Panc1 (cell line): ENCODE measurements at regions not wholly inside any gene's neighbourhood (a gene's known extent, or its start where the extent isn't known, plus 50 kb on each side); places are given as distances from the start of the nearest gene placed in this dataset.

Source experiments
- ATAC-seq: fragments of 200-7000 bp; cut with Tn5 transposase; 2 replicates; pipeline ENCODE4 v1.9.1; 2020; ENCODE audit warnings: mild to moderate bottlenecking, moderate library complexity
- BruUV-seq: library from RNA; stranded (reverse); fragments of 400-500 nt; replicated peaks from 2 replicates; lab custom pipeline; 2021; lab: Mats Ljungman, UMichigan
- CTCF ChIA-PET: fragments of 300-600 bp; sonication (Branson Sonifier 250); formaldehyde crosslinking; loops from one replicate; lab custom pipeline; 2022; ENCODE audit warnings: antibody characterized with exemption; lab: Charles Lee
- POLR2A ChIA-PET: fragments of 300-600 bp; sonication (Branson Sonifier 250); formaldehyde crosslinking; loops from one replicate; lab custom pipeline; 2022; ENCODE audit warnings: antibody characterized with exemption; lab: Charles Lee
- DNase-seq: peaks from one replicate; pipeline ENCODE4 v3.0.0-alpha.2; 2010; ENCODE audit warnings: low read depth, low spot score
- H3K27ac ChIP-seq: 2 replicates; pipeline ENCODE4 v1.5.1; 2011; ENCODE audit warnings: mild to moderate bottlenecking, low read length, inconsistent platforms
- H3K27me3 ChIP-seq: fragments of 200-500 bp; sonication (Bioruptor generic); 2 replicates; pipeline ENCODE4 v1.6.0; 2014; ENCODE audit warnings: low read length, inconsistent platforms; ENCODE audit not compliant: control insufficient read depth, insufficient read depth
- H3K36me3 ChIP-seq: fragments of 200-500 bp; sonication (Bioruptor generic); 2 replicates; pipeline ENCODE4 v1.5.1; 2014; ENCODE audit warnings: inconsistent platforms, mild to moderate bottlenecking, low read length, moderate library complexity; ENCODE audit not compliant: control insufficient read depth, insufficient read depth
- H3K4me1 ChIP-seq: 2 replicates; pipeline ENCODE4 v1.5.1; 2011; ENCODE audit warnings: inconsistent platforms, mild to moderate bottlenecking, low read length, moderate library complexity; ENCODE audit not compliant: control insufficient read depth, insufficient read depth
- H3K4me3 ChIP-seq, 2 experiments: 2 replicates each; pipeline ENCODE4 v1.5.1; 2011 to 2012; ENCODE audit warnings: low read depth in 2 of 2, low read length in 2 of 2, mild to moderate bottlenecking in 2 of 2, inconsistent platforms in 1 of 2, moderate library complexity in 1 of 2
- H3K9me3 ChIP-seq: fragments of 200-500 bp; sonication (Bioruptor generic); 2 replicates; pipeline ENCODE4 v1.5.1; 2014; ENCODE audit warnings: low read depth, mild to moderate bottlenecking, inconsistent platforms, low read length, moderate library complexity; ENCODE audit not compliant: control insufficient read depth, insufficient read depth
- POLR2AphosphoS5 ChIP-seq: IDR thresholded peaks from 2 replicates; pipeline ENCODE4 v1.6.1; 2012; ENCODE audit warnings: mild to moderate bottlenecking, low read depth, low read length, moderate library complexity
- SIN3A ChIP-seq: IDR thresholded peaks from 2 replicates; pipeline ENCODE4 v1.6.1; 2012; ENCODE audit warnings: low read depth, mild to moderate bottlenecking, low read length, moderate library complexity, borderline replicate concordance; ENCODE audit not compliant: insufficient read depth
- TCF7L2 ChIP-seq: IDR thresholded peaks from 2 replicates; pipeline ENCODE4 v1.6.1; 2011; ENCODE audit warnings: mild to moderate bottlenecking, low read depth, low read length, inconsistent platforms
- in situ Hi-C: cut with HindIII; loops from 2 replicates; pipeline ENCODE4 v1.10.0; 2016; ENCODE audit warnings: low sequenced_read_pairs, low pct_unique_long_range_greater_than_20kb
- intact Hi-C: fragments of 100-400 bp; cut with micrococcal nuclease; formaldehyde crosslinking; loops from one replicate; pipeline ENCODE4 v1.10.0; 2022; ENCODE audit not compliant: unreplicated experiment
- TF ChIP-seq, protein P1 (sequence below): fragments of 450-650 bp; IDR thresholded peaks from 2 replicates; pipeline ENCODE4 v1.5.1; 2017; ENCODE audit warnings: mild to moderate bottlenecking
- TF ChIP-seq, protein P2 (sequence below), 2 experiments: IDR thresholded peaks; 2 replicates each; pipeline ENCODE4 v1.6.1; 2011 to 2012; ENCODE audit warnings: low read depth in 2 of 2, control low read depth in 1 of 2, low read length in 1 of 2, mild to moderate bottlenecking in 1 of 2, moderate library complexity in 1 of 2; ENCODE audit not compliant: insufficient read depth in 1 of 2

DNA sequence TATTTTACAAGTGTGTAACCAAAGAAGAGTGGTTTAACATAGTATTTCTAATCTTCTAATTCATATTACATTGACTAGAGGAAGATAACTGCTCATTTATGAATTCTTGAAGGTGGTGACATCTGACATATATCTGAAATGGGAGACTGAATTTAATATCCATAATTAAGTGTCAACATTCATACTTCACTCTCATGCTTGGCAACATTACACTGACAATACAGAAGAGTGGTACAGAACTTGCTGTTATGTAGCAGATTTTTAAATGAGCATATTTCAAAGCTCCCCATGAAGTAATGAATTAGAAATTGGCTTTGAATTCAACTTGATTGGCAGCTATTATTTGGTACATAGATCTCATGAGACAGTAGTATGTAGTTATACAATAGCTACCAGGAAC, 125.8 kb upstream of the POT1 start:
- TF ChIP-seq POLR2AphosphoS5 (no peak), SIN3A (no peak), TCF7L2 (no peak)
- TF ChIP-seq, protein P1, sequence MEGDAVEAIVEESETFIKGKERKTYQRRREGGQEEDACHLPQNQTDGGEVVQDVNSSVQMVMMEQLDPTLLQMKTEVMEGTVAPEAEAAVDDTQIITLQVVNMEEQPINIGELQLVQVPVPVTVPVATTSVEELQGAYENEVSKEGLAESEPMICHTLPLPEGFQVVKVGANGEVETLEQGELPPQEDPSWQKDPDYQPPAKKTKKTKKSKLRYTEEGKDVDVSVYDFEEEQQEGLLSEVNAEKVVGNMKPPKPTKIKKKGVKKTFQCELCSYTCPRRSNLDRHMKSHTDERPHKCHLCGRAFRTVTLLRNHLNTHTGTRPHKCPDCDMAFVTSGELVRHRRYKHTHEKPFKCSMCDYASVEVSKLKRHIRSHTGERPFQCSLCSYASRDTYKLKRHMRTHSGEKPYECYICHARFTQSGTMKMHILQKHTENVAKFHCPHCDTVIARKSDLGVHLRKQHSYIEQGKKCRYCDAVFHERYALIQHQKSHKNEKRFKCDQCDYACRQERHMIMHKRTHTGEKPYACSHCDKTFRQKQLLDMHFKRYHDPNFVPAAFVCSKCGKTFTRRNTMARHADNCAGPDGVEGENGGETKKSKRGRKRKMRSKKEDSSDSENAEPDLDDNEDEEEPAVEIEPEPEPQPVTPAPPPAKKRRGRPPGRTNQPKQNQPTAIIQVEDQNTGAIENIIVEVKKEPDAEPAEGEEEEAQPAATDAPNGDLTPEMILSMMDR: no peak
- TF ChIP-seq, protein P2, sequence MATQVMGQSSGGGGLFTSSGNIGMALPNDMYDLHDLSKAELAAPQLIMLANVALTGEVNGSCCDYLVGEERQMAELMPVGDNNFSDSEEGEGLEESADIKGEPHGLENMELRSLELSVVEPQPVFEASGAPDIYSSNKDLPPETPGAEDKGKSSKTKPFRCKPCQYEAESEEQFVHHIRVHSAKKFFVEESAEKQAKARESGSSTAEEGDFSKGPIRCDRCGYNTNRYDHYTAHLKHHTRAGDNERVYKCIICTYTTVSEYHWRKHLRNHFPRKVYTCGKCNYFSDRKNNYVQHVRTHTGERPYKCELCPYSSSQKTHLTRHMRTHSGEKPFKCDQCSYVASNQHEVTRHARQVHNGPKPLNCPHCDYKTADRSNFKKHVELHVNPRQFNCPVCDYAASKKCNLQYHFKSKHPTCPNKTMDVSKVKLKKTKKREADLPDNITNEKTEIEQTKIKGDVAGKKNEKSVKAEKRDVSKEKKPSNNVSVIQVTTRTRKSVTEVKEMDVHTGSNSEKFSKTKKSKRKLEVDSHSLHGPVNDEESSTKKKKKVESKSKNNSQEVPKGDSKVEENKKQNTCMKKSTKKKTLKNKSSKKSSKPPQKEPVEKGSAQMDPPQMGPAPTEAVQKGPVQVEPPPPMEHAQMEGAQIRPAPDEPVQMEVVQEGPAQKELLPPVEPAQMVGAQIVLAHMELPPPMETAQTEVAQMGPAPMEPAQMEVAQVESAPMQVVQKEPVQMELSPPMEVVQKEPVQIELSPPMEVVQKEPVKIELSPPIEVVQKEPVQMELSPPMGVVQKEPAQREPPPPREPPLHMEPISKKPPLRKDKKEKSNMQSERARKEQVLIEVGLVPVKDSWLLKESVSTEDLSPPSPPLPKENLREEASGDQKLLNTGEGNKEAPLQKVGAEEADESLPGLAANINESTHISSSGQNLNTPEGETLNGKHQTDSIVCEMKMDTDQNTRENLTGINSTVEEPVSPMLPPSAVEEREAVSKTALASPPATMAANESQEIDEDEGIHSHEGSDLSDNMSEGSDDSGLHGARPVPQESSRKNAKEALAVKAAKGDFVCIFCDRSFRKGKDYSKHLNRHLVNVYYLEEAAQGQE (IDR thresholded peaks at IDR 0.05; ENCODE audit: insufficient read depth in 1 of 2, low read depth in 2 of 2, low read length in 1 of 2): no peak
- CTCF ChIA-PET: no interaction called here
- H3K36me3 ChIP-seq: no peaks in the 10 kb centered on the region
- ATAC-seq (no peak), DNase-seq (no peak)
- no peaks in the 10 kb centered on the region for H3K4me1 ChIP-seq
- no TSS peak for BruUV-seq
- in situ Hi-C loops (no loop called here), intact Hi-C loops (no loop called here)
- no peaks in the 10 kb centered on the region for H3K9me3 ChIP-seq
- POLR2A ChIA-PET: no interaction called here
- no peaks in the 10 kb centered on the region for H3K27me3 ChIP-seq
- no peak overlapping the region for H3K27ac ChIP-seq
- H3K4me3 ChIP-seq: no peak overlapping the region

DNA sequence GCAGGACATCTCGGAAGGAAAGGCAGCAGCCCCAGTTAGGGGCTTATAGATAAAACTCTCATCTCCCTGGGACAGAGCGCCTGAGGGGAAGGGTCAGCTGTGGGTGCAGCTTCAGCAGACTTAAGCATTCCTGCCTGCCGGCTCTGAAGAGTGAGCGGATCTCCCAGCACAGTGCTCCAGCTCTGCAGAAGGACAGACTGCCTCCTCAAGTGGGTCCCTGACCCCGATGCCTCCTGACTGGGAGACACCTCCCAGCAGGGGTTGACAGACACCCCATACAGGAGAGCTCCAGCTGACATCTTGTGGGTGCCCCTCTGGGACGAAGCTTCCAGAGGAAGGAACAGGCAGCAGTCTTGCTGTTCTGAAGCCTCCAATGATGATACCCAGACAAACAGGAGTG, 117.1 kb upstream of the POT1 start:
- no peak for ATAC-seq
- in situ Hi-C loops: no loop called here
- ChIA-PET CTCF (no interaction called here), POLR2A (no interaction called here)
- no peak for TF ChIP-seq SIN3A
- no peak for TF ChIP-seq TCF7L2
- TF ChIP-seq, protein P2 (IDR thresholded peaks at IDR 0.05; ENCODE audit: insufficient read depth in 1 of 2, low read depth in 2 of 2, low read length in 1 of 2): no peak
- TF ChIP-seq, protein P1: no peak
- TF ChIP-seq POLR2AphosphoS5: no peak
- DNase-seq: no peak
- no peaks in the 10 kb centered on the region for H3K9me3 ChIP-seq
- no peaks in the 10 kb centered on the region for H3K27me3 ChIP-seq
- no TSS peak for BruUV-seq
- intact Hi-C loops: no loop called here
- H3K4me3 ChIP-seq: no peak overlapping the region
- no peaks in the 10 kb centered on the region for H3K36me3 ChIP-seq
- no peak overlapping the region for H3K27ac ChIP-seq
- H3K4me1 ChIP-seq: no peaks in the 10 kb centered on the region
